AG09319 (cell line): ENCODE measurements at regions not wholly inside any gene's neighbourhood (a gene's known extent, or its start where the extent isn't known, plus 50 kb on each side); places are given as distances from the start of the nearest gene placed in this dataset.

ENCODE experiments used
- DNase-seq: peaks from one replicate; pipeline ENCODE4 v3.0.0-alpha.2; 2010; ENCODE audit warnings: low read depth; ENCODE audit errors: extremely low read depth
- CTCF ChIP-seq: IDR thresholded peaks from 2 replicates; pipeline ENCODE4 v1.5.1; 2011; ENCODE audit warnings: low read depth, mild to moderate bottlenecking, inconsistent platforms, low read length, moderate library complexity

- DNase-seq: no peak
- no peak for TF ChIP-seq CTCF
These were observed 254.0 kb downstream of the TSHZ3 start for GRCh38 chr19:31095100-31095804.

- DNase-seq: no peak
- TF ChIP-seq CTCF: no peak
These were observed 257.0 kb downstream of the TSHZ3 start for GRCh38 chr19:31092274-31092673.

- no peak for TF ChIP-seq CTCF
- DNase-seq: no peak
These were observed 259.6 kb downstream of the TSHZ3 start for GRCh38 chr19:31089681-31090080.

- TF ChIP-seq CTCF: no peak
- no peak for DNase-seq
These were observed 264.1 kb downstream of the TSHZ3 start for GRCh38 chr19:31085125-31085524.

GRCh38 chr19:31083105-31083504 lies 266.1 kb downstream of the TSHZ3 start:
- no peak for TF ChIP-seq CTCF
- DNase-seq: no peak

- no peak for DNase-seq
- no peak for TF ChIP-seq CTCF
These were observed 274.0 kb downstream of the TSHZ3 start for GRCh38 chr19:31075146-31075655.

- TF ChIP-seq CTCF: no peak
- DNase-seq: no peak
These were observed 274.8 kb downstream of the TSHZ3 start for GRCh38 chr19:31074199-31075125.
